RWPE2 (cell line): ENCODE measurements at regions not wholly inside any gene's neighbourhood (a gene's known extent, or its start where the extent isn't known, plus 50 kb on each side); places are given as distances from the start of the nearest gene placed in this dataset.

Experiments used
- ATAC-seq: fragments of 200-7000 bp; cut with Tn5 transposase; 3 replicates; pipeline ENCODE4 v1.9.1; 2021; ENCODE audit warnings: low read depth
- DNase-seq: peaks from one replicate; pipeline ENCODE4 v3.0.0-alpha.2; 2020; ENCODE audit warnings: low spot score
- H3K27ac ChIP-seq: fragments of 450-650 bp; 2 replicates; pipeline ENCODE4 v1.5.1; 2017; ENCODE audit warnings: mild to moderate bottlenecking; ENCODE audit not compliant: poor library complexity, severe bottlenecking
- H3K27me3 ChIP-seq: fragments of 250-450 bp; sonication (Bioruptor Pico); 2 replicates; pipeline ENCODE4 v1.5.1; 2021; ENCODE audit warnings: mild to moderate bottlenecking, moderate library complexity; ENCODE audit not compliant: insufficient read depth, poor library complexity, severe bottlenecking
- H3K36me3 ChIP-seq: fragments of 250-450 bp; sonication (Bioruptor Pico); 2 replicates; pipeline ENCODE4 v1.5.1; 2020; ENCODE audit warnings: low read depth, mild to moderate bottlenecking, moderate library complexity
- H3K4me1 ChIP-seq: fragments of 250-450 bp; sonication (Bioruptor Pico); 2 replicates; pipeline ENCODE4 v1.5.1; 2021; ENCODE audit warnings: mild to moderate bottlenecking, moderate library complexity; ENCODE audit not compliant: insufficient read depth, poor library complexity, severe bottlenecking
- H3K4me3 ChIP-seq: fragments of 250-450 bp; sonication (Bioruptor Pico); 2 replicates; pipeline ENCODE4 v1.5.1; 2021; ENCODE audit warnings: mild to moderate bottlenecking, moderate library complexity; ENCODE audit not compliant: severe bottlenecking
- H3K9me3 ChIP-seq: fragments of 250-450 bp; sonication (Bioruptor Pico); 2 replicates; pipeline ENCODE4 v1.5.1; 2021; ENCODE audit warnings: mild to moderate bottlenecking, moderate library complexity; ENCODE audit not compliant: severe bottlenecking
- CTCF ChIP-seq: fragments of 450-650 bp; IDR thresholded peaks from one replicate; pipeline ENCODE4 v1.5.1; 2017; ENCODE audit warnings: mild to moderate bottlenecking, moderate library complexity; ENCODE audit not compliant: poor library complexity, severe bottlenecking

- ATAC-seq (no peak), DNase-seq (no peak)
- Histone ChIP-seq H3K4me3 (no peak overlapping the region), H3K36me3 (no peaks in the 10 kb centered on the region), H3K9me3 (no peaks in the 10 kb centered on the region), H3K27ac (no peak overlapping the region), H3K27me3 (no peaks in the 10 kb centered on the region), H3K4me1 (no peaks in the 10 kb centered on the region)
- no peak for TF ChIP-seq CTCF
These were observed 140.6 kb upstream of the FRY start for GRCh38 chr13:31890946-31891345.

GRCh38 chr13:31891472-31891871 lies 140.1 kb upstream of the FRY start:
- H3K27ac ChIP-seq = no peak overlapping the region
- H3K27me3 ChIP-seq = no peaks in the 10 kb centered on the region
- no peak for ATAC-seq
- DNase-seq = no peak
- no peak overlapping the region for H3K4me3 ChIP-seq
- H3K4me1 ChIP-seq = no peaks in the 10 kb centered on the region
- no peaks in the 10 kb centered on the region for H3K36me3 ChIP-seq
- no peak for TF ChIP-seq CTCF
- no peaks in the 10 kb centered on the region for H3K9me3 ChIP-seq

GRCh38 chr13:31894931-31895330 lies 136.6 kb upstream of the FRY start:
- H3K36me3 ChIP-seq = no peaks in the 10 kb centered on the region
- H3K9me3 ChIP-seq = no peaks in the 10 kb centered on the region
- no peaks in the 10 kb centered on the region for H3K27me3 ChIP-seq
- ATAC-seq = no peak
- no peak for TF ChIP-seq CTCF
- DNase-seq = no peak
- H3K4me3 ChIP-seq = no peak overlapping the region
- H3K27ac ChIP-seq = no peak overlapping the region
- no peaks in the 10 kb centered on the region for H3K4me1 ChIP-seq

GRCh38 chr13:31895691-31896090 lies 135.9 kb upstream of the FRY start:
- H3K27me3 ChIP-seq = no peaks in the 10 kb centered on the region
- no peak for TF ChIP-seq CTCF
- no peaks in the 10 kb centered on the region for H3K9me3 ChIP-seq
- H3K4me3 ChIP-seq = no peak overlapping the region
- DNase-seq (no peak), ATAC-seq (no peak)
- H3K4me1 ChIP-seq = no peaks in the 10 kb centered on the region
- no peak overlapping the region for H3K27ac ChIP-seq
- no peaks in the 10 kb centered on the region for H3K36me3 ChIP-seq

GRCh38 chr13:31896427-31896826 lies 135.1 kb upstream of the FRY start:
- H3K4me3 ChIP-seq = no peak overlapping the region
- no peaks in the 10 kb centered on the region for H3K36me3 ChIP-seq
- H3K27ac ChIP-seq = no peak overlapping the region
- no peaks in the 10 kb centered on the region for H3K4me1 ChIP-seq
- DNase-seq = no peak
- H3K9me3 ChIP-seq = no peaks in the 10 kb centered on the region
- H3K27me3 ChIP-seq = no peaks in the 10 kb centered on the region
- TF ChIP-seq CTCF = no peak
- no peak for ATAC-seq
